ENCODE measurements at regions not wholly inside any gene's neighbourhood (a gene's known extent, or its start where the extent isn't known, plus 50 kb on each side); places are given as distances from the start of the nearest gene placed in this dataset.
A peak's percentile ranks its signal among the peaks of the same experiment; 100 is the strongest.
"Not testable (repeated sequence)": the region's sequence is repeated elsewhere in the genome, so short reads cannot be mapped to it uniquely, and the experiment has no call there.

- peak; percentile 11 to 34 for DNase-seq
Measured at GRCh38 chrX:155819966-155820491, 61.1 kb upstream of the VAMP7 start.

GRCh38 chrX:155819525-155819924, 61.6 kb upstream of the VAMP7 start:
- no peak for DNase-seq

GRCh38 chrX:155814391-155814790, 66.8 kb upstream of the VAMP7 start:
- DNase-seq = not testable (repeated sequence)

- DNase-seq = no peak
Measured at GRCh38 chrX:155779831-155780230, 101.3 kb upstream of the VAMP7 start.

GRCh38 chrX:155778844-155779553, 102.1 kb upstream of the VAMP7 start:
- DNase-seq = no peak

- no peak for DNase-seq
Measured at GRCh38 chrX:155774387-155774786, 106.8 kb upstream of the VAMP7 start.

GRCh38 chrX:155767876-155768769, 113.0 kb upstream of the VAMP7 start:
- DNase-seq = no peak

GRCh38 chrX:155767051-155767875, 113.9 kb upstream of the VAMP7 start:
- peak; percentile 14 to 47 for DNase-seq

GRCh38 chrX:155766321-155766720, 114.8 kb upstream of the VAMP7 start:
- DNase-seq = no peak

GRCh38 chrX:155761185-155761584, 120.0 kb upstream of the VAMP7 start:
- DNase-seq = no peak

GRCh38 chrX:155757046-155757759, 123.9 kb upstream of the VAMP7 start:
- DNase-seq = no peak

- no peak for DNase-seq
Measured at GRCh38 chrX:155755706-155756337, 125.3 kb upstream of the VAMP7 start.

- no peak for DNase-seq
Measured at GRCh38 chrX:155751131-155751530, 130.0 kb upstream of the VAMP7 start.

GRCh38 chrX:155747520-155747919, 133.6 kb upstream of the VAMP7 start:
- no peak for DNase-seq

GRCh38 chrX:155745792-155746191, 133.0 kb upstream of the TMLHE start:
- no peak for DNase-seq

GRCh38 chrX:155744534-155744933, 131.8 kb upstream of the TMLHE start:
- DNase-seq = no peak

GRCh38 chrX:155728335-155728734, 115.6 kb upstream of the TMLHE start:
- not testable (repeated sequence) for DNase-seq

GRCh38 chrX:155718972-155719586, 106.3 kb upstream of the TMLHE start:
- no peak for DNase-seq

GRCh38 chrX:155715141-155715540, 102.4 kb upstream of the TMLHE start:
- no peak for DNase-seq

GRCh38 chrX:155695419-155695818, 82.7 kb upstream of the TMLHE start:
- DNase-seq = no peak

- DNase-seq = no peak
Measured at GRCh38 chrX:155694649-155695048, 81.9 kb upstream of the TMLHE start.

All from activated CD4-positive, alpha-beta T cell treated with anti-CD3 and anti-CD28 coated beads for 4 hours (primary cell).